ENCODE measurements at regions not wholly inside any gene's neighbourhood (a gene's known extent, or its start where the extent isn't known, plus 50 kb on each side); places are given as distances from the start of the nearest gene placed in this dataset.

DNA sequence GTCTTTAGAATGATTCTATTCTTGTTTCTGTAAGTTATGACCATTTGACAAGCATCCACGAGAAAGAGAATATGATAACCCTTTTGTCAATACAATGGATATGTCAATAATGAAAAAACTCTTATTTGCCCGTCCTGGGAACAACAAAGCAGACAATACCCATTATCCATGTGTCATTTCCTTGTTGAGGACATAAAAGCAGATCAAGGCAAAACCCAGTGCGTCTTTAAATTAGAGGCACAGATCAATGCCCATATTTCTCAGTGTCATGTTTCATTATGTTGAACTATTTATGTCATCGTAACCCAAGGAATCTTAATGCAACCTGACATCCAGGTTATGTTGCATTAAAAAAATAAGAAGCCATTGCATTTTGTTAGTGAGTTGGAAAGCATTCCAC lies 365.0 kb upstream of the CELF4 start:
- TF ChIP-seq, protein P1, sequence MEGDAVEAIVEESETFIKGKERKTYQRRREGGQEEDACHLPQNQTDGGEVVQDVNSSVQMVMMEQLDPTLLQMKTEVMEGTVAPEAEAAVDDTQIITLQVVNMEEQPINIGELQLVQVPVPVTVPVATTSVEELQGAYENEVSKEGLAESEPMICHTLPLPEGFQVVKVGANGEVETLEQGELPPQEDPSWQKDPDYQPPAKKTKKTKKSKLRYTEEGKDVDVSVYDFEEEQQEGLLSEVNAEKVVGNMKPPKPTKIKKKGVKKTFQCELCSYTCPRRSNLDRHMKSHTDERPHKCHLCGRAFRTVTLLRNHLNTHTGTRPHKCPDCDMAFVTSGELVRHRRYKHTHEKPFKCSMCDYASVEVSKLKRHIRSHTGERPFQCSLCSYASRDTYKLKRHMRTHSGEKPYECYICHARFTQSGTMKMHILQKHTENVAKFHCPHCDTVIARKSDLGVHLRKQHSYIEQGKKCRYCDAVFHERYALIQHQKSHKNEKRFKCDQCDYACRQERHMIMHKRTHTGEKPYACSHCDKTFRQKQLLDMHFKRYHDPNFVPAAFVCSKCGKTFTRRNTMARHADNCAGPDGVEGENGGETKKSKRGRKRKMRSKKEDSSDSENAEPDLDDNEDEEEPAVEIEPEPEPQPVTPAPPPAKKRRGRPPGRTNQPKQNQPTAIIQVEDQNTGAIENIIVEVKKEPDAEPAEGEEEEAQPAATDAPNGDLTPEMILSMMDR (IDR thresholded peaks at IDR 0.05; ENCODE audit: low read depth, low read length, poor library complexity, severe bottlenecking) = no peak
- TF ChIP-seq EZH2phosphoT487 (IDR thresholded peaks at IDR 0.05; ENCODE audit: borderline replicate concordance, low read length) = no peak

All from DOHH2 (cell line).